ENCODE measurements at regions not wholly inside any gene's neighbourhood (a gene's known extent, or its start where the extent isn't known, plus 50 kb on each side); places are given as distances from the start of the nearest gene placed in this dataset.
"Not testable (repeated sequence)": the region's sequence is repeated elsewhere in the genome, so short reads cannot be mapped to it uniquely, and the experiment has no call there.

DNA sequence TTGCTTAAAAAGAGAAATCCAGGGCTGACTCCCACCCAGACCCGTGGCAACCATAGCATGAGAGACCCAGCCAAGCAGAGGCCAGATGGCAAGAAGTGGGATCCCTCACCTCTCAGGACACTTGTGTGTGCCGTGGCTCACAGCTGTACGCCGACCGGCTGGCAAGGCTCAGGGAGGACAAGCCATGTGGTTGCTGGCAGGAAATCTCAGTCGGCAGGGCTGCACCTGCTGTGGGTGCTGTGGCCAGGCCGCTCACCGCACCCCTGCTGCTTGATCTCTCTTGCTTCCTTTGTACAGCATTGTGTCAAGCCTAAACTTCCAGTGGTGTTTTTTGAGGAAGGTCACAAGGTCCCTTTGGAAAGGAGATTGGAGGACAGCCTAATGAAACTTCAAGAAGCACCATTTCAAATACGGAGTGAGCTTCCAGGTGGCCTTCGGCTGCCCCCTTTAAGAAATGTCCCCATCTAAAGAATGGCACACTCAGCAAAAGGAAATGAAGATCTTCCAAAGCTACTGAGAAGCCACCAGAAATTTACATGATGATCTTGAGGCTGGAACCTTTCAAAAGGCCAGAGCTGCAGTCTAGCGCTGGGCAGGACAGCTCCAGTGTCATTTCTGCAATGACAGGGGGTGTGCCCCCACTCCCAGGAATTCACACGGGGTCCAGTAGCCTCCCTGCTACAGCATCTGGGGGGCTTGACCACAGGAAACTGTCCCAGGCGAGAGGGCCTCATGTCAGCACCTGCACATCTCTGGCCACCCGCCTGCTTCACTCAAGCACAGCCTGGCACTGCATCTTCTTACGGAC, 409.0 kb upstream of the MGMT start:
- Mint-ChIP-seq H3K27ac (peak overlapping the region in 9 of 10 donors; percentile 61 to 82 (median 77)), H3K36me3 (no peaks in the 10 kb centered on the region), H3K4me3 (peak overlapping the region; percentile 57 to 83 (median 76)), H3K4me1 (peaks cover 29 to 63% (median 38%) of the 10 kb centered on the region in 4 donors), H3K9me3 (no peaks in the 10 kb centered on the region), H3K27me3 (peaks cover 0 to 4% (median 0%) of the 10 kb centered on the region in 5 donors)
- POLR2A ChIA-PET = interaction anchor here (0.8 to 3.5 kb wide), 8 partner anchors 10 to 409 kb away, joined by 3 to 59 read pairs (median 5); partner anchors contain the start of gene MGMT
- DNase-seq (peak; percentile 24 to 81 (median 60)), ATAC-seq (peak; percentile 98)

DNA sequence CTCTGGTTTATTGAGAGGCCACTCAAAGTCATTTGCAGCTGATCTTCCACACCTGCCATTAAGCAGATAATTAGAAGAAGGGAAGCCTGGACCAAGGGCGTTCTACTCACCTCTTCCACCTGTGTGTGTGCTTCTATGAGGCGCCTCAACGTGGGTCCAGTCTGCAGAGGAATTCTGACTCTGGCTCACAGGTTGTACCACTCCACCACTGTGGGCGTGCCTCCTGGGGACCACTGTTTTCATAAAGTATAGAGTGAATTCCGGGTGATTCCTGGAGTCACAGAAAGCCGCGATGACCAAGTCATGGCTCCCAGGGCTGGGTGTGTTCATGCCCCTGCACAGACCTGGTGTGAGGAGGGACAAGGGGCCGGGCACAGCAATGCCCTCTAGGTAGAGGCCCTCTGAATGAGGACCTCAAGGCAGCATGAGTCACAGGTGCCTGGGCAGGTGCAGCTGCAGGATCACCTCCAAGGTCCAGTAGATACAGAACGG, 408.3 kb upstream of the MGMT start:
- POLR2A ChIA-PET = interaction anchor here (0.9 to 3.5 kb wide), 3 partner anchors 15 to 408 kb away, joined by 3 to 59 read pairs (median 5); partner anchors contain the start of gene MGMT
- ATAC-seq (no peak), DNase-seq (no peak)
- Mint-ChIP-seq H3K4me3 (peak overlapping the region in 9 of 10 donors; percentile 57 to 83 (median 77)), H3K36me3 (no peaks in the 10 kb centered on the region), H3K27me3 (peaks cover 0 to 4% (median 0%) of the 10 kb centered on the region in 5 donors), H3K27ac (peak overlapping the region in 4 of 10 donors; percentile 36 to 79 (median 63)), H3K9me3 (no peaks in the 10 kb centered on the region), H3K4me1 (peaks cover 29 to 61% (median 38%) of the 10 kb centered on the region in 4 donors)

DNA sequence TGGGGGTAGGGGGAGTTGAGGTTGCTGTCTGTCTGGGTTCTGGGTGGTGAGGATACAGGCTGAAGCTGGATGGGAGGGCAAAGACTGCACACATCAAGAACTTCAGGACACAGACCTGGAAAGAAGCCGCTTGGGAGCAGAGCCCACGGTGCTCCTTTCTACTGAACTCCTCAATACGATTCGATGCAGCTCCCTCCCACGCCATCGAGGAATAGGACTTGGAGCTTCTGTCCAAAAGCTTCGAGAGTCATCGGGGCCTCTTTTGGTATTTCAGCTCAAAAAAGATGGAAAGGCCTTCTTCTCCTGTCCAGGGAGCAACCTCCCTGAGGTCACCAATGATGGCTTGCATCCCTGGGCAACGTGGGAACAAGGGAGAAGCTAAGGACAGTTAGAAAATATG, 407.1 kb upstream of the MGMT start:
- POLR2A ChIA-PET = interaction anchor here (1.1 to 1.8 kb wide), 5 partner anchors 9 to 41 kb away, joined by 3 to 5 read pairs (median 3); no protein-coding TSS in a partner anchor
- Mint-ChIP-seq H3K27ac (no peak overlapping the region), H3K4me1 (peaks cover 31 to 59% (median 41%) of the 10 kb centered on the region in 4 donors), H3K36me3 (peaks cover 0 to 3% (median 0%) of the 10 kb centered on the region in 3 donors), H3K27me3 (peaks cover 0 to 16% (median 0%) of the 10 kb centered on the region in 5 donors), H3K4me3 (peak overlapping the region in 1 of 10 donors; percentile 18), H3K9me3 (no peaks in the 10 kb centered on the region)
- no peak for ATAC-seq
- no peak for DNase-seq

DNA sequence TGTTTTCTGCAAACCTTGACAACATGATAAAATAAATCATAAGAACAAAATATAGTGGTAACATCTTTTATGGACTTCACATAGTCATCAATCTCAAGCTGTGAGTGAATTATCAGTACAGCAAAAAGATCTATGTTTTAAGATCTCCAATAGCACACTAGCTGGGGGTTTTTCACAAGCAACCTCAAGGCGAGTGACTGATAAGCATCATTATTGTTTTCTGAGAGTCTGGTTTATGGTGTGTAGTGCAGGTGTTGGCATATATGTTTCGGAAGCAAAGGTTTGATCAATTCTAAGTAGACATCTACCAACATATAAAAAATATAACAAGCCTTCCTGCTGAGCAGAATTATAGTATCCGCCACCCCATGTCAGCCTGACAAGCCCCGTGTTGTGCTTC, 403.8 kb upstream of the MGMT start:
- DNase-seq (no peak), ATAC-seq (no peak)
- Mint-ChIP-seq H3K27ac (no peak overlapping the region), H3K9me3 (no peaks in the 10 kb centered on the region), H3K4me1 (peaks cover 15 to 30% (median 21%) of the 10 kb centered on the region in 4 donors), H3K27me3 (peaks cover 0 to 26% (median 3%) of the 10 kb centered on the region in 5 donors), H3K36me3 (peaks cover 0 to 3% (median 0%) of the 10 kb centered on the region in 3 donors), H3K4me3 (no peak overlapping the region)
- POLR2A ChIA-PET = interaction anchor here (1.0 to 1.1 kb wide), 2 partner anchors 27 to 38 kb away, joined by 4 to 5 read pairs; no protein-coding TSS in a partner anchor

DNA sequence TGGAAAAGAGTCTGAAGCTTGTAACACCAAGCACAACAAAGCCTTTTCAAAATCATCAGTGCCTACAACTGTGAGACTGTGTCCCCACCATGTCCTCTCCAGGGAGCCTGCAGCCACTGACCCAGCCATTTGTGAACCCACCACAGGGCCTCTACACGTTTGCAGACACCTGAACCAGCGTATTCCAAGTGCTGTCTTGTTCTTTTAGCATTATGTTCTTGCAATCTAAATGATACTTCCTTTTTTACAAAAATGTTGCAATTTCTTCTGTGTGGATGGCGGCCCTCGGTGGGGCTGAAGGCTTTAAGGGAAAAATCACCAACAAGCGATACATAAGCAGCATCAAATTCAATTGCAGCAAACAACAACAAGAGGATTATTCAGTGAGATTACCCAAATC, 403.2 kb upstream of the MGMT start:
- no peak overlapping the region for H3K4me3 Mint-ChIP-seq
- DNase-seq (no peak), ATAC-seq (no peak)
- H3K27ac Mint-ChIP-seq = no peak overlapping the region
- peaks cover 0 to 3% (median 0%) of the 10 kb centered on the region in 3 donors for H3K36me3 Mint-ChIP-seq
- H3K4me1 Mint-ChIP-seq = peaks cover 9 to 23% (median 15%) of the 10 kb centered on the region in 4 donors
- no peaks in the 10 kb centered on the region for H3K9me3 Mint-ChIP-seq
- POLR2A ChIA-PET = interaction anchor here (1.0 kb wide), 1 partner anchor 28 kb away, joined by 5 read pairs; no protein-coding TSS in a partner anchor
- peaks cover 0 to 26% (median 3%) of the 10 kb centered on the region in 5 donors for H3K27me3 Mint-ChIP-seq

DNA sequence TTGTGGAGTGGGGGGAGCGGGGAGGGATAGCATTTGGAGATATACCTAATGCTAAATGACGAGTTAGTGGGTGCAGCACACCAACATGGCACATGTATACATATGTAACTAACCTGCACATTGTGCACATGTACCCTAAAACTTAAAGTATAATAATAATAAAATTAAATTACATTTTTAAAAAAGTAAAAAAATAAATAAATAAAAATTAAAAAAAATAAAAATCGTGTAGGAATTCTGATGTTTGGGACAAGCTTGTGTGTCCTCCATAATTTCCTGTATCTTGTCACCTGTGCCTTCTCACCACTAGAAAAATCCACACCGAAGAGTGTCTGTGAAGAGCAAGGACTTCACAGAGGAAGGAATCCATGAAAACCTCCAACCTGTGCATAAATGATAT, 400.5 kb upstream of the MGMT start:
- POLR2A ChIA-PET, H3K27ac Mint-ChIP-seq, H3K4me3 Mint-ChIP-seq, H3K4me1 Mint-ChIP-seq, H3K9me3 Mint-ChIP-seq, DNase-seq, ATAC-seq, H3K36me3 Mint-ChIP-seq: not testable (repeated sequence)
- H3K27me3 Mint-ChIP-seq = peaks cover 0 to 26% (median 0%) of the 10 kb centered on the region in 5 donors

DNA sequence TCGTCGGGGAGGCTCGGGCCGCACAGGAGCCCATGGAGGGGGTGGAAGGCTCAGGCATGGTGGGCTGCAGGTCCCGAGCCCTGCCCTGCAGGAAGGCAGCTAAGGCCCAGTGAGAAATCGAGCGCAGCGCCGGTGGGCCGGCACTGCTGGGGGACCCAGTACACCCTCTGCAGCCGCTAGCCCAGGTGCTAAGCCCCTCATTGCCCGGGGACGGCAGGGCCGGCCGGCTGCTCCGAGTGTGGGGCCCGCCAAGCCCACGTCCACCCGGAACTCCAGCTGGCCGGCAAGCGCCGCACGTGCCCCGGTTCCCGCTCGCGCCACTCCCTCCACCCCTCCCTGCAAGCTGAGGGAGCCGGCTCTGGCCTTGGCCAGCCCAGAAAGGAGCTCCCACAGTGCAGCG, 395.6 kb upstream of the MGMT start:
- DNase-seq, H3K27me3 Mint-ChIP-seq, POLR2A ChIA-PET, H3K9me3 Mint-ChIP-seq, ATAC-seq, H3K36me3 Mint-ChIP-seq, H3K4me3 Mint-ChIP-seq: not testable (repeated sequence)
- Mint-ChIP-seq H3K4me1 (peaks cover 4 to 30% (median 9%) of the 10 kb centered on the region in 4 donors), H3K27ac (peak overlapping the region in 1 of 10 donors; percentile 88)

DNA sequence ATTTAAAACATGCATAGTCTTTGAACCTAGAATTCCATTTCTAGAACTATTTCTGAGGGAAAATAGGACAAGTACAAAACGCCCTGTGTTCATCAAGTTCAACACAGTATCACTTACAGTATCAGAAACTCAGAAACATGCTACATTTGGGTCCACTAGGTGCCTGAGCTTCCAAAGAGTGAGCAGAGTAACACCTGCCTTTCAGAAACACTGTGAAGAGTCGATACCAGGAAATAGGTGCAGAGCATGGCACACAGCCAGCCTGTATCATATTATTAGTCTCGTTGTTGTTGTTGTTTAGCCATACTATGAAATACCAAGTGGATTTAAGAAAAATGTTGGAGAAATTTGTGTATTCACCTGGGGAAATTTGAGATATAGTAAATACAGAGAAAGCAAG, 392.1 kb upstream of the MGMT start:
- no peak for DNase-seq
- H3K4me3 Mint-ChIP-seq = no peak overlapping the region
- peaks cover 0 to 1% (median 0%) of the 10 kb centered on the region in 9 donors for H3K9me3 Mint-ChIP-seq
- H3K27me3 Mint-ChIP-seq = no peaks in the 10 kb centered on the region
- peak overlapping the region in 3 of 10 donors; percentile 36 to 50 (median 43) for H3K27ac Mint-ChIP-seq
- peaks cover 4 to 30% (median 9%) of the 10 kb centered on the region in 4 donors for H3K4me1 Mint-ChIP-seq
- POLR2A ChIA-PET = no interaction called here
- ATAC-seq = no peak
- no peaks in the 10 kb centered on the region for H3K36me3 Mint-ChIP-seq

DNA sequence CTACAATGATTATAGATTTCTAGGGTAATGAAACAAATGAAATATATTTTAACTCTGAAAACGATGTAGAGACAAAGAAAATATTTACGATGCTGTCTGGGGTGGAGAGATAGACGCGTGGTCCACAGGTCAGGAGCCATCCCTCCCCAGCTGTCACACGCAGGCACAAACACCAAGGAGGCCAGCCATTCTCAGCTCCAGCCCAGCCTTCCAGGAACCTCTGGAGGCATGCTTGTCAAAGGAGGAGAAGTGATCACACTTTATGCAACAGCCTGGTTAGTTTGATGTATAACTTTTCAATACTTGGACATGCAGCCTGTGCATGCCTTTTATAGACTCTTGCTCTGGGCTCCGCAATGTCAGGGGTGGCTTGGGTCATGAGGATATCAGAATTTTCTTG, 391.5 kb upstream of the MGMT start:
- POLR2A ChIA-PET = no interaction called here
- ATAC-seq (no peak), DNase-seq (no peak)
- peaks cover 4 to 28% (median 9%) of the 10 kb centered on the region in 4 donors for H3K4me1 Mint-ChIP-seq
- peaks cover 0 to 7% (median 4%) of the 10 kb centered on the region in 9 donors for H3K9me3 Mint-ChIP-seq
- H3K27ac Mint-ChIP-seq = no peak overlapping the region
- H3K27me3 Mint-ChIP-seq = no peaks in the 10 kb centered on the region
- H3K4me3 Mint-ChIP-seq = no peak overlapping the region
- H3K36me3 Mint-ChIP-seq = peaks cover 0 to 5% (median 3%) of the 10 kb centered on the region in 3 donors

DNA sequence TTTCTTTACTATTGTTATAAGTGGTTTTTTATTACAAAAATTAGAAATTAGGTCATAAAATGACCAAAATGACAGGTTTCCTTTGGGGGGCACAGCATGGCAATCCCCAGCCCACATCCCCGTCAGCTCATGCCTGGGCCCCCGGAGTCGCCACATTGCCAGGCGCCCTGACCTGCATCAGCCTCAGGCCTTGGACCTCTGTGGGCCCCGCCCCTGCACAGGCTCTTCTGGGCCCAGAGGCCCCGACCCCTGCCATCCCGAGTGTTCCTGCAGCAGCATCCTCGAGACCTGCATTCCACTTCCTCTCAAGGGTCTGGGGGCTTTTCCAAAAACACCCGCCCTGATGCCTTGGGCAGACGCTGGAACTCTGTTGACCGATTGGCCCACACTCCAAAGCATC, 391.1 kb upstream of the MGMT start:
- POLR2A ChIA-PET = no interaction called here
- Mint-ChIP-seq H3K4me1 (peaks cover 4 to 27% (median 9%) of the 10 kb centered on the region in 4 donors), H3K36me3 (peaks cover 0 to 9% (median 6%) of the 10 kb centered on the region in 3 donors)

DNA sequence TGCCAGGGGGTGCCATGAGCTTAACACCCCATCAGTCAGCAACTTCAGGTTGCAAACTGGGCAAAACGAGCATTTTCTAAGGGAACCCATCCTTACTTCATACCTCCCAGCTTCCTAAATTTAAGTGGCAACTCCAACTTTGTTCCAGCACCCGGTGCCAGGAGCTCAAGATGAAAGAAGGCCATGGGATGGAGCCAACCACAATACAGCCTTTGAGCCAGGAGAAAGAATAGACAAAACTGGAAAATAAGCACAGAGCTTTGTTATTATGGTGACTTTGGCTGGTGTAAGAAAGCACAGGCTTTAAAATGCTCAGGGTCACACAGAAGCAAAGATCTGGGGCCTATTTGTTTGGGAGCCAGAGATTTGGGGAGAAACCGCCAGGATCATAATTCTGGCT, 388.7 kb upstream of the MGMT start:
- Mint-ChIP-seq H3K36me3 (peaks cover 0 to 12% (median 8%) of the 10 kb centered on the region in 3 donors), H3K27me3 (no peaks in the 10 kb centered on the region), H3K9me3 (peaks cover 0 to 19% (median 7%) of the 10 kb centered on the region in 9 donors), H3K27ac (no peak overlapping the region), H3K4me3 (no peak overlapping the region), H3K4me1 (peaks cover 0 to 12% (median 3%) of the 10 kb centered on the region in 4 donors)
- POLR2A ChIA-PET = no interaction called here
- ATAC-seq (no peak), DNase-seq (no peak)

More for the DNA sequence above, 391.1 kb upstream of the MGMT start:
- DNase-seq (no peak), ATAC-seq (no peak)
- Mint-ChIP-seq H3K27ac (no peak overlapping the region), H3K27me3 (no peaks in the 10 kb centered on the region), H3K9me3 (peaks cover 0 to 11% (median 5%) of the 10 kb centered on the region in 9 donors), H3K4me3 (no peak overlapping the region)

DNA sequence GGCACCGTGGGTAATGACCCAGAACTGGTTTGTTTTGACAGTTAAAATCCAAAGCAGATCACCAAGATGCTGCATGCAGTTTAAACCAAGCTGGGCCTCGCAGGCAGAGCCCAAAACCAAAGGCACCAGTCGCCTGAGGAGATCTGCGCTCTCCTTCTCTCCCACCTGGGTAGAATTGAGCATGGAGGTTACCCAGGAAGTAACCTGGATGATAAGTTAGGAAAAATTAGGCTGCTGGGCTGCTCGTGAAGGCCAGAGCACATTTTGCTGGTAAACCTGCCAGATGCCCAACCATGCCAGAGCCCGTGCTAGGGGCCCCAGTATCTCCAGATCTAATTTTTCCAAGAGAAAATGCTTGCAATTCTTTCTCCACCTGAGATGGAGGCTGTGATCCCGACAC, 388.3 kb upstream of the MGMT start:
- POLR2A ChIA-PET = interaction anchor here (0.9 kb wide), 1 partner anchor 47 kb away, joined by 3 read pairs; no protein-coding TSS in a partner anchor
- no peak overlapping the region for H3K27ac Mint-ChIP-seq
- peaks cover 0 to 12% (median 3%) of the 10 kb centered on the region in 4 donors for H3K4me1 Mint-ChIP-seq
- no peak for DNase-seq
- H3K36me3 Mint-ChIP-seq = peaks cover 0 to 12% (median 8%) of the 10 kb centered on the region in 3 donors
- ATAC-seq = no peak
- H3K27me3 Mint-ChIP-seq = no peaks in the 10 kb centered on the region
- no peak overlapping the region for H3K4me3 Mint-ChIP-seq
- peaks cover 1 to 19% (median 9%) of the 10 kb centered on the region in 9 donors for H3K9me3 Mint-ChIP-seq
